ENCODE measurements at regions not wholly inside any gene's neighbourhood (a gene's known extent, or its start where the extent isn't known, plus 50 kb on each side); places are given as distances from the start of the nearest gene placed in this dataset.
"Not testable (repeated sequence)": the region's sequence is repeated elsewhere in the genome, so short reads cannot be mapped to it uniquely, and the experiment has no call there.

- Histone ChIP-seq H3K27ac (ENCODE audit: low read depth, low read length) (no peak overlapping the region), H3K9me3 (ENCODE audit: control insufficient read depth, insufficient read depth, low read length) (no peaks in the 10 kb centered on the region), H3K27me3 (ENCODE audit: control insufficient read depth, insufficient read depth, low read length) (no peaks in the 10 kb centered on the region), H3K4me1 (ENCODE audit: control insufficient read depth, insufficient read depth, low read length) (no peaks in the 10 kb centered on the region), H3K4me3 (ENCODE audit: low read depth, low read length) (no peak overlapping the region), H3K36me3 (ENCODE audit: control insufficient read depth, insufficient read depth, low read length) (no peaks in the 10 kb centered on the region)
- DNase-seq (ENCODE audit: low read depth in 4 of 6, low spot score in 6 of 6): no peak
- 0% methylated on average over 1 of the region's 2 CpGs for WGBS (ENCODE audit: insufficient coverage)
Observed at GRCh38 chr3:70635301-70635700, 322.9 kb upstream of the MDFIC2 start.

- DNase-seq (ENCODE audit: low read depth in 4 of 6, low spot score in 6 of 6): no peak
- Histone ChIP-seq H3K36me3 (ENCODE audit: control insufficient read depth, insufficient read depth, low read length) (no peaks in the 10 kb centered on the region), H3K27me3 (ENCODE audit: control insufficient read depth, insufficient read depth, low read length) (no peaks in the 10 kb centered on the region), H3K4me1 (ENCODE audit: control insufficient read depth, insufficient read depth, low read length) (no peaks in the 10 kb centered on the region), H3K4me3 (ENCODE audit: low read depth, low read length) (no peak overlapping the region), H3K9me3 (ENCODE audit: control insufficient read depth, insufficient read depth, low read length) (no peaks in the 10 kb centered on the region), H3K27ac (ENCODE audit: low read depth, low read length) (no peak overlapping the region)
- 67% methylated on average over 1 of the region's 4 CpGs for WGBS (ENCODE audit: insufficient coverage)
Observed at GRCh38 chr3:70631716-70632307, 319.4 kb upstream of the MDFIC2 start.

GRCh38 chr3:70621451-70621850, 309.0 kb upstream of the MDFIC2 start:
- H3K9me3 ChIP-seq (ENCODE audit: control insufficient read depth, insufficient read depth, low read length): no peaks in the 10 kb centered on the region
- no peaks in the 10 kb centered on the region for H3K27me3 ChIP-seq (ENCODE audit: control insufficient read depth, insufficient read depth, low read length)
- no peaks in the 10 kb centered on the region for H3K36me3 ChIP-seq (ENCODE audit: control insufficient read depth, insufficient read depth, low read length)
- DNase-seq (ENCODE audit: low read depth in 4 of 6, low spot score in 6 of 6): no peak
- WGBS (ENCODE audit: insufficient coverage): no CpG with 5 or more reads among the region's 1 CpG
- no peak overlapping the region for H3K4me3 ChIP-seq (ENCODE audit: low read depth, low read length)
- H3K4me1 ChIP-seq (ENCODE audit: control insufficient read depth, insufficient read depth, low read length): no peaks in the 10 kb centered on the region
- H3K27ac ChIP-seq (ENCODE audit: low read depth, low read length): no peak overlapping the region

GRCh38 chr3:70620956-70621355, 308.5 kb upstream of the MDFIC2 start:
- Histone ChIP-seq H3K9me3 (ENCODE audit: control insufficient read depth, insufficient read depth, low read length) (no peaks in the 10 kb centered on the region), H3K27me3 (ENCODE audit: control insufficient read depth, insufficient read depth, low read length) (no peaks in the 10 kb centered on the region), H3K27ac (ENCODE audit: low read depth, low read length) (no peak overlapping the region), H3K36me3 (ENCODE audit: control insufficient read depth, insufficient read depth, low read length) (no peaks in the 10 kb centered on the region), H3K4me3 (ENCODE audit: low read depth, low read length) (no peak overlapping the region), H3K4me1 (ENCODE audit: control insufficient read depth, insufficient read depth, low read length) (no peaks in the 10 kb centered on the region)
- no CpG with 5 or more reads among the region's 2 CpGs for WGBS (ENCODE audit: insufficient coverage)
- peak in 1 of 6 donors; percentile 9 for DNase-seq (ENCODE audit: low read depth in 4 of 6, low spot score in 6 of 6)

- DNase-seq (ENCODE audit: low read depth in 4 of 6, low spot score in 6 of 6): no peak
- Histone ChIP-seq H3K27ac (ENCODE audit: low read depth, low read length) (no peak overlapping the region), H3K27me3 (ENCODE audit: control insufficient read depth, insufficient read depth, low read length) (no peaks in the 10 kb centered on the region), H3K9me3 (ENCODE audit: control insufficient read depth, insufficient read depth, low read length) (no peaks in the 10 kb centered on the region), H3K4me1 (ENCODE audit: control insufficient read depth, insufficient read depth, low read length) (no peaks in the 10 kb centered on the region), H3K36me3 (ENCODE audit: control insufficient read depth, insufficient read depth, low read length) (no peaks in the 10 kb centered on the region), H3K4me3 (ENCODE audit: low read depth, low read length) (no peak overlapping the region)
- WGBS (ENCODE audit: insufficient coverage): 50% methylated on average over 1 of the region's 2 CpGs
Observed at GRCh38 chr3:70620367-70620766, 307.9 kb upstream of the MDFIC2 start.

GRCh38 chr3:70618151-70618550, 305.7 kb upstream of the MDFIC2 start:
- no peaks in the 10 kb centered on the region for H3K4me1 ChIP-seq (ENCODE audit: control insufficient read depth, insufficient read depth, low read length)

GRCh38 chr3:70617349-70617748, 304.9 kb upstream of the MDFIC2 start:
- not testable (repeated sequence) for H3K36me3 ChIP-seq (ENCODE audit: control insufficient read depth, insufficient read depth, low read length); DNase-seq (ENCODE audit: low read depth in 4 of 6, low spot score in 6 of 6); H3K4me3 ChIP-seq (ENCODE audit: low read depth, low read length); H3K27me3 ChIP-seq (ENCODE audit: control insufficient read depth, insufficient read depth, low read length); H3K4me1 ChIP-seq (ENCODE audit: control insufficient read depth, insufficient read depth, low read length); H3K27ac ChIP-seq (ENCODE audit: low read depth, low read length); H3K9me3 ChIP-seq (ENCODE audit: control insufficient read depth, insufficient read depth, low read length)
- 96% methylated on average over 14 of the region's 14 CpGs for WGBS (ENCODE audit: insufficient coverage)

More at GRCh38 chr3:70618151-70618550, 305.7 kb upstream of the MDFIC2 start:
- H3K36me3 ChIP-seq (ENCODE audit: control insufficient read depth, insufficient read depth, low read length): no peaks in the 10 kb centered on the region
- WGBS (ENCODE audit: insufficient coverage): no CpG with 5 or more reads among the region's 1 CpG
- no peak overlapping the region for H3K27ac ChIP-seq (ENCODE audit: low read depth, low read length)
- no peak for DNase-seq (ENCODE audit: low read depth in 4 of 6, low spot score in 6 of 6)
- no peaks in the 10 kb centered on the region for H3K9me3 ChIP-seq (ENCODE audit: control insufficient read depth, insufficient read depth, low read length)
- H3K27me3 ChIP-seq (ENCODE audit: control insufficient read depth, insufficient read depth, low read length): no peaks in the 10 kb centered on the region
- H3K4me3 ChIP-seq (ENCODE audit: low read depth, low read length): no peak overlapping the region

- no peaks in the 10 kb centered on the region for H3K9me3 ChIP-seq (ENCODE audit: control insufficient read depth, insufficient read depth, low read length)
- no peak for DNase-seq (ENCODE audit: low read depth in 4 of 6, low spot score in 6 of 6)
- H3K36me3 ChIP-seq (ENCODE audit: control insufficient read depth, insufficient read depth, low read length): no peaks in the 10 kb centered on the region
- H3K4me3 ChIP-seq (ENCODE audit: low read depth, low read length): no peak overlapping the region
- no peaks in the 10 kb centered on the region for H3K4me1 ChIP-seq (ENCODE audit: control insufficient read depth, insufficient read depth, low read length)
- H3K27me3 ChIP-seq (ENCODE audit: control insufficient read depth, insufficient read depth, low read length): no peaks in the 10 kb centered on the region
- 0% methylated on average over 1 of the region's 1 CpG for WGBS (ENCODE audit: insufficient coverage)
- H3K27ac ChIP-seq (ENCODE audit: low read depth, low read length): no peak overlapping the region
Observed at GRCh38 chr3:70615286-70615685, 302.8 kb upstream of the MDFIC2 start.

GRCh38 chr3:70614111-70614510, 301.7 kb upstream of the MDFIC2 start:
- DNase-seq (ENCODE audit: low read depth in 4 of 6, low spot score in 6 of 6): no peak
- Histone ChIP-seq H3K27me3 (ENCODE audit: control insufficient read depth, insufficient read depth, low read length) (no peaks in the 10 kb centered on the region), H3K9me3 (ENCODE audit: control insufficient read depth, insufficient read depth, low read length) (no peaks in the 10 kb centered on the region), H3K4me1 (ENCODE audit: control insufficient read depth, insufficient read depth, low read length) (no peaks in the 10 kb centered on the region), H3K27ac (ENCODE audit: low read depth, low read length) (no peak overlapping the region), H3K4me3 (ENCODE audit: low read depth, low read length) (no peak overlapping the region), H3K36me3 (ENCODE audit: control insufficient read depth, insufficient read depth, low read length) (no peaks in the 10 kb centered on the region)
- WGBS (ENCODE audit: insufficient coverage): 94% methylated on average over 5 of the region's 6 CpGs

- no peaks in the 10 kb centered on the region for H3K9me3 ChIP-seq (ENCODE audit: control insufficient read depth, insufficient read depth, low read length)
- H3K4me1 ChIP-seq (ENCODE audit: control insufficient read depth, insufficient read depth, low read length): no peaks in the 10 kb centered on the region
- 93% methylated on average over 7 of the region's 11 CpGs for WGBS (ENCODE audit: insufficient coverage)
- H3K4me3 ChIP-seq (ENCODE audit: low read depth, low read length): no peak overlapping the region
- H3K27ac ChIP-seq (ENCODE audit: low read depth, low read length): no peak overlapping the region
- H3K27me3 ChIP-seq (ENCODE audit: control insufficient read depth, insufficient read depth, low read length): no peaks in the 10 kb centered on the region
- DNase-seq (ENCODE audit: low read depth in 4 of 6, low spot score in 6 of 6): no peak
- no peaks in the 10 kb centered on the region for H3K36me3 ChIP-seq (ENCODE audit: control insufficient read depth, insufficient read depth, low read length)
Observed at GRCh38 chr3:70612920-70613319, 300.5 kb upstream of the MDFIC2 start.

Data from spinal cord (tissue), 9 donors.